ENCODE measurements at regions not wholly inside any gene's neighbourhood (a gene's known extent, or its start where the extent isn't known, plus 50 kb on each side); places are given as distances from the start of the nearest gene placed in this dataset.

GRCh38 chr4:173940146-173940545, 343.3 kb downstream of the FBXO8 start:
- Histone ChIP-seq H3K9ac (ENCODE audit: low read length) (no peak overlapping the region), H4K20me1 (ENCODE audit: insufficient read depth) (no peaks in the 10 kb centered on the region), H2AFZ (ENCODE audit: low read depth, low read length, poor library complexity, severe bottlenecking) (no peak overlapping the region), H3K4me3 (replicated peaks in 1 of 2; ENCODE audit: low read depth in 1 of 2, low read length in 2 of 2) (no peak overlapping the region), H3K79me2 (ENCODE audit: insufficient read depth, low read length) (no peaks in the 10 kb centered on the region), H3K4me2 (ENCODE audit: low read length) (no peak overlapping the region), H3K9me3 (ENCODE audit: control insufficient read depth in 1 of 2, insufficient read depth in 1 of 2, low read depth in 1 of 2, low read length in 2 of 2) (no peaks in the 10 kb centered on the region), H3K27ac (ENCODE audit: low read depth, low read length) (no peak overlapping the region), H3K4me1 (ENCODE audit: control insufficient read depth in 1 of 2, insufficient read depth in 2 of 2, low read length in 2 of 2) (no peaks in the 10 kb centered on the region), H3K9me2 (ENCODE audit: insufficient read depth) (no peaks in the 10 kb centered on the region), H3K36me3 (ENCODE audit: control insufficient read depth in 1 of 2, insufficient read depth in 2 of 2, low read length in 2 of 2) (no peaks in the 10 kb centered on the region), H3K27me3 (ENCODE audit: insufficient read depth, low read length) (peaks cover 29% of the 10 kb centered on the region; the same call in 1 of the 2 replicates)
- RAD21 ChIA-PET (ENCODE audit: low non-redundant PET in 1 of 2, low total read pairs in 2 of 2, uncharacterized antibody in 2 of 2, unreplicated experiment in 2 of 2): no interaction called here
- intact Hi-C loops (cut with micrococcal nuclease): no loop called here
- ATAC-seq (no peak), DNase-seq (ENCODE audit: low read depth, low spot score) (no peak)
- TF ChIP-seq RAD21 (IDR thresholded peaks at IDR 0.05; ENCODE audit: low read depth): no peak
- TF ChIP-seq, protein P1, sequence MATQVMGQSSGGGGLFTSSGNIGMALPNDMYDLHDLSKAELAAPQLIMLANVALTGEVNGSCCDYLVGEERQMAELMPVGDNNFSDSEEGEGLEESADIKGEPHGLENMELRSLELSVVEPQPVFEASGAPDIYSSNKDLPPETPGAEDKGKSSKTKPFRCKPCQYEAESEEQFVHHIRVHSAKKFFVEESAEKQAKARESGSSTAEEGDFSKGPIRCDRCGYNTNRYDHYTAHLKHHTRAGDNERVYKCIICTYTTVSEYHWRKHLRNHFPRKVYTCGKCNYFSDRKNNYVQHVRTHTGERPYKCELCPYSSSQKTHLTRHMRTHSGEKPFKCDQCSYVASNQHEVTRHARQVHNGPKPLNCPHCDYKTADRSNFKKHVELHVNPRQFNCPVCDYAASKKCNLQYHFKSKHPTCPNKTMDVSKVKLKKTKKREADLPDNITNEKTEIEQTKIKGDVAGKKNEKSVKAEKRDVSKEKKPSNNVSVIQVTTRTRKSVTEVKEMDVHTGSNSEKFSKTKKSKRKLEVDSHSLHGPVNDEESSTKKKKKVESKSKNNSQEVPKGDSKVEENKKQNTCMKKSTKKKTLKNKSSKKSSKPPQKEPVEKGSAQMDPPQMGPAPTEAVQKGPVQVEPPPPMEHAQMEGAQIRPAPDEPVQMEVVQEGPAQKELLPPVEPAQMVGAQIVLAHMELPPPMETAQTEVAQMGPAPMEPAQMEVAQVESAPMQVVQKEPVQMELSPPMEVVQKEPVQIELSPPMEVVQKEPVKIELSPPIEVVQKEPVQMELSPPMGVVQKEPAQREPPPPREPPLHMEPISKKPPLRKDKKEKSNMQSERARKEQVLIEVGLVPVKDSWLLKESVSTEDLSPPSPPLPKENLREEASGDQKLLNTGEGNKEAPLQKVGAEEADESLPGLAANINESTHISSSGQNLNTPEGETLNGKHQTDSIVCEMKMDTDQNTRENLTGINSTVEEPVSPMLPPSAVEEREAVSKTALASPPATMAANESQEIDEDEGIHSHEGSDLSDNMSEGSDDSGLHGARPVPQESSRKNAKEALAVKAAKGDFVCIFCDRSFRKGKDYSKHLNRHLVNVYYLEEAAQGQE (IDR thresholded peaks at IDR 0.05; ENCODE audit: low read depth): no peak
- TF ChIP-seq SP1 (IDR thresholded peaks at IDR 0.05; ENCODE audit: low read depth): no peak
- no peak for TF ChIP-seq ZNF274 (IDR thresholded peaks at IDR 0.05; ENCODE audit: low read depth, low read length)
- TF ChIP-seq CEBPB (IDR thresholded peaks at IDR 0.05; ENCODE audit: low read depth): no peak
- TF ChIP-seq, protein P2, sequence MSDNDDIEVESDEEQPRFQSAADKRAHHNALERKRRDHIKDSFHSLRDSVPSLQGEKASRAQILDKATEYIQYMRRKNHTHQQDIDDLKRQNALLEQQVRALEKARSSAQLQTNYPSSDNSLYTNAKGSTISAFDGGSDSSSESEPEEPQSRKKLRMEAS (IDR thresholded peaks at IDR 0.05): no peak
- POLR2A ChIA-PET: no interaction called here
- BruUV-seq (replicated peaks): no TSS peak
- CTCF ChIA-PET: no interaction called here
